ENCODE measurements at regions not wholly inside any gene's neighbourhood (a gene's known extent, or its start where the extent isn't known, plus 50 kb on each side); places are given as distances from the start of the nearest gene placed in this dataset.
A peak's percentile ranks its signal among the peaks of the same experiment; 100 is the strongest.

DNA sequence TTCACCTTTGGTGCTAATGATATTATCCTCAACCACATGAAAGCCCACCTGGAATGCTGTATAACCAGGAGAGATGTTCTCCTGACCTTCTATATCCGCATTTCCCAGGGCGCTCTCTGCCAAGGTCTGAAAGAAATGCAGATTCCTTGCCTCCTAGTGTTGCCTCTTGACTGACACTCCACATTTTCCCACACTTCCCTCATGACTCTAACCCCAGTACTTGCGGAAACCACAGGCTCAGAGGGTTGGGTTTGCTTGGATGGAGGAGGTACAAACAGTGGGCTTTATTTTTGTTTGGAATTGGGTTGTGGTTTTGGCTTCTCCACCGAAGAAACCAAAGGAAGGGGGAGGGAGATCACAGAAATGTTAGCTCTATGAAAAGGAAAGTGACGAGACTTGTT is 222.9 kb upstream of the CELF2 start:
- H3K9me3 ChIP-seq: no peaks in the 10 kb centered on the region
- H3K4me3 ChIP-seq: peak overlapping the region in 1 of 2 donors; percentile 23
- TF ChIP-seq, protein P1, sequence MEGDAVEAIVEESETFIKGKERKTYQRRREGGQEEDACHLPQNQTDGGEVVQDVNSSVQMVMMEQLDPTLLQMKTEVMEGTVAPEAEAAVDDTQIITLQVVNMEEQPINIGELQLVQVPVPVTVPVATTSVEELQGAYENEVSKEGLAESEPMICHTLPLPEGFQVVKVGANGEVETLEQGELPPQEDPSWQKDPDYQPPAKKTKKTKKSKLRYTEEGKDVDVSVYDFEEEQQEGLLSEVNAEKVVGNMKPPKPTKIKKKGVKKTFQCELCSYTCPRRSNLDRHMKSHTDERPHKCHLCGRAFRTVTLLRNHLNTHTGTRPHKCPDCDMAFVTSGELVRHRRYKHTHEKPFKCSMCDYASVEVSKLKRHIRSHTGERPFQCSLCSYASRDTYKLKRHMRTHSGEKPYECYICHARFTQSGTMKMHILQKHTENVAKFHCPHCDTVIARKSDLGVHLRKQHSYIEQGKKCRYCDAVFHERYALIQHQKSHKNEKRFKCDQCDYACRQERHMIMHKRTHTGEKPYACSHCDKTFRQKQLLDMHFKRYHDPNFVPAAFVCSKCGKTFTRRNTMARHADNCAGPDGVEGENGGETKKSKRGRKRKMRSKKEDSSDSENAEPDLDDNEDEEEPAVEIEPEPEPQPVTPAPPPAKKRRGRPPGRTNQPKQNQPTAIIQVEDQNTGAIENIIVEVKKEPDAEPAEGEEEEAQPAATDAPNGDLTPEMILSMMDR (IDR thresholded peaks at IDR 0.05): no peak
- no peaks in the 10 kb centered on the region for H3K27me3 ChIP-seq
- peaks cover 9 to 22% of the 10 kb centered on the region in 2 donors for H3K4me1 ChIP-seq
- H3K27ac ChIP-seq: peak overlapping the region; percentile 45 to 61
- intact Hi-C loops (cut with DNase I): no loop called here
- ATAC-seq: peak; percentile 57
- DNase-seq: peak in 1 of 4 donors; percentile 53
- no peaks in the 10 kb centered on the region for H3K36me3 ChIP-seq

DNA sequence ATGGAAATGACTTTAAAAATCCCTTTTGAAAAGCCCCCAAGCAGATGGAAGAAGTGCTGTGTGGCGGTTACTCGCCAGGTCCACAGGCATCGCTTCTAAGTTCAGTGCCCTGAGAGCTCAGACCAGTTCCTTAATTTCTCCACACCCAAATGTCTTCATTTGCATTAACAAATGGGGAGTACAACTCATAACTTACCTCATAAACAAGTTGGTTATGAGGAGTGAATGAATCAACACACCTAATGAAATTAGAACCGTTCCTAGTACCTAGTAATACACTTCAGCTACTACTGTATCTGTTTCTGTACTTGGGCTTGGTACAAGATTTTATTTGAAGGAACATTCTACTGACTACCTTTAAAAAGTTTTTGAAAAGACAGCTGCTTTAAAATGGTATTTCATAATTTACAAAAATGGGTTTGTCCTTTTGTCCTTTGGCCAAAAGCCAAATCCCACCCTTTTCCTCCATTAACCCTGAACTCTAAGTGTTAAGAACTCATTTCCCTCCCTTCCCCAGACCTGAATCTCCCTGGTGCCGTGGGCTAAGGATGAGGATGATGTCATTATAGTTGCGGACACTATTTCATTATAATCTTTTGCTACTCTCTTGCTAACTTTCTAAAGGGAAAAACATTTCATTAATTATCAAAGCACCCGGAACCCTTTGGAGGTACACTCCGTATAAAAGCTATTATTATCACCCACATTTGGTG is 221.5 kb upstream of the CELF2 start:
- Histone ChIP-seq H3K4me1 (peaks cover 13 to 22% of the 10 kb centered on the region in 2 donors), H3K4me3 (peak overlapping the region in 1 of 2 donors; percentile 1), H3K36me3 (no peaks in the 10 kb centered on the region)

DNA sequence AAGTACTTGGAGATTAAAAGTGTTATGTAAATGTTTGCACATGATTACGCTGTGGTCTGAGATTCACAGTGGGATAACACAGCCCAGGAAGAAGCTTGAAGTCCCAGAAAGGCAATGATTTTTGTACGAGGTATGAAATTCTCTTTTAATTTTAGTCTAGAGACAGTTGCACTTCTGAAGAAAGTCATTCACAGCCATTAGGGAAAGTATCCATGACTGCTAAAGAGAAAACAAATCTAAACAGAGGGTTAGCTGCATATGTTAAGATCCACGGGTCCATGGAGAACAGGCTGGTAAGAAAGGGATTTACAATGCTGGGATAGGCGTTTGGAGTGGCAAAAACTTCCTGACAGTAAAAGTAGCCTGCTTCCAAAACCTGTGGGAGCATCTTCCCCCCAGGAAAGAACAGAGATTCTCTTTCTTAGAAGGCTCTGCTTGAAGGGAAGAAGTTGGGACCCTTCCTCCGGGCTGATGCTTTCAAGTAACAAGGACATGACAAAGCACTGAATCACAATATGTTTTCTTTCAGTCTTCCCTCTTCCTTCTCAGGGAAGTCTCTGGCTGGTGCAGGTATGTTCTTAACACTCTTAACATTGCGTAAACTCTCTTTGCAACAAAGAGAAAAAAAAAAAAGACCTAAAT is 220.8 kb upstream of the CELF2 start:
- DNase-seq: no peak
- H3K4me1 ChIP-seq: peaks cover 13 to 22% of the 10 kb centered on the region in 2 donors
- no peaks in the 10 kb centered on the region for H3K27me3 ChIP-seq
- TF ChIP-seq, protein P1 (IDR thresholded peaks at IDR 0.05): no peak
- no peaks in the 10 kb centered on the region for H3K36me3 ChIP-seq
- intact Hi-C loops (cut with DNase I): no loop called here
- H3K9me3 ChIP-seq: no peaks in the 10 kb centered on the region
- peak; percentile 48 for ATAC-seq
- H3K27ac ChIP-seq: peak overlapping the region; percentile 75 to 92
- H3K4me3 ChIP-seq: peak overlapping the region in 1 of 2 donors; percentile 1

More for the DNA sequence above, 221.5 kb upstream of the CELF2 start:
- peak overlapping the region; percentile 75 to 92 for H3K27ac ChIP-seq
- no peaks in the 10 kb centered on the region for H3K27me3 ChIP-seq
- TF ChIP-seq, protein P1 (IDR thresholded peaks at IDR 0.05): no peak
- ATAC-seq: peak; percentile 29
- peak in 1 of 4 donors; percentile 89 for DNase-seq
- H3K9me3 ChIP-seq: no peaks in the 10 kb centered on the region
- intact Hi-C loops (cut with DNase I): no loop called here

GRCh38 chr10:10797513-10797912 is 220.2 kb upstream of the CELF2 start:
- no peak overlapping the region for H3K4me3 ChIP-seq
- peak; percentile 12 for ATAC-seq

More at GRCh38 chr10:10797513-10797912, 220.2 kb upstream of the CELF2 start:
- TF ChIP-seq, protein P1 (IDR thresholded peaks at IDR 0.05): no peak
- Histone ChIP-seq H3K36me3 (no peaks in the 10 kb centered on the region), H3K4me1 (peaks cover 13 to 22% of the 10 kb centered on the region in 2 donors), H3K9me3 (no peaks in the 10 kb centered on the region), H3K27me3 (no peaks in the 10 kb centered on the region), H3K27ac (peak overlapping the region; percentile 75 to 92)
- intact Hi-C loops (cut with DNase I): no loop called here
- peak in 1 of 4 donors; percentile 39 for DNase-seq
